HUES6 (cell line): ENCODE measurements at regions not wholly inside any gene's neighbourhood (a gene's known extent, or its start where the extent isn't known, plus 50 kb on each side); places are given as distances from the start of the nearest gene placed in this dataset.
"Not testable (repeated sequence)": the region's sequence is repeated elsewhere in the genome, so short reads cannot be mapped to it uniquely, and the experiment has no call there.

Experiments used
- H3K27ac ChIP-seq: 2 replicates; pipeline ENCODE4 v1.7.0; 2013; ENCODE audit warnings: low read depth, mild to moderate bottlenecking, low read length, inconsistent platforms
- H3K27me3 ChIP-seq: 2 replicates; pipeline ENCODE4 v1.6.1; 2013; ENCODE audit warnings: low read length; ENCODE audit not compliant: control insufficient read depth, insufficient read depth
- H3K36me3 ChIP-seq: 2 replicates; pipeline ENCODE4 v1.6.1; 2013; ENCODE audit warnings: low read length; ENCODE audit not compliant: control insufficient read depth, insufficient read depth
- H3K4me1 ChIP-seq: 2 replicates; pipeline ENCODE4 v1.6.1; 2013; ENCODE audit warnings: low read length; ENCODE audit not compliant: control insufficient read depth, insufficient read depth
- H3K4me3 ChIP-seq: 2 replicates; pipeline ENCODE4 v1.5.1; 2013; ENCODE audit warnings: low read depth, low read length
- H3K9ac ChIP-seq: one replicate; pipeline ENCODE4 v1.6.1; 2013; ENCODE audit warnings: mild to moderate bottlenecking, low read length
- H3K9me3 ChIP-seq: 2 replicates; pipeline ENCODE4 v1.6.1; 2013; ENCODE audit warnings: low read depth, low read length; ENCODE audit not compliant: control insufficient read depth, insufficient read depth

DNA sequence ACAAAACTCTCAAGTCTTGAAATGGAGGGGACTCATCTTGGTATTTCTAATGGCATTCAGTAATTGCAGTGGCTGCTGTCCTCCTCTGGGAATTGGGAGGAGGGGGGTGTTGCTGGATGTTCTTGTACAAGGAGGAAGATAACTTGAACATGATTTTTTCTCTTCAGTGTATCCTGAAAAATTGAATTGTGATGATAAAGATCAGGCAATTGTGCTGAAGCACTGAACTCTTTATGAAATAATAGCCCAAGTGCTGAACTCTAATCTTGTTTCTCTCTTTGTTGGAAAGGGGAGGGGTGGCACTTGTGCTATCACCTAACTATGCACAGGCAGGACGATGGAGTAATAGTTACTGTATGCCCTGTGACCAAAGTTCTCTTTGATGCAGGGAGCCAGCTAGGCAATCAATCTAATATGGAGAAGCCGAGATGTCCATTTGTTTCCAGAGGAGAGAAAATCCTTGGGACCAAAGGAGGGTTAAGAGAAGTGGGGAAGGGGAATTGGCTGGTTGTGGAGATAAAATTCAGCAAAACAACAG is 68.1 kb upstream of the ATP2C1 start:
- no peak overlapping the region for H3K4me3 ChIP-seq
- no peak overlapping the region for H3K27ac ChIP-seq
- H3K9me3 ChIP-seq, result no peaks in the 10 kb centered on the region
- peaks cover 11% of the 10 kb centered on the region for H3K4me1 ChIP-seq
- no peaks in the 10 kb centered on the region for H3K27me3 ChIP-seq
- no peak overlapping the region for H3K9ac ChIP-seq
- no peaks in the 10 kb centered on the region for H3K36me3 ChIP-seq

DNA sequence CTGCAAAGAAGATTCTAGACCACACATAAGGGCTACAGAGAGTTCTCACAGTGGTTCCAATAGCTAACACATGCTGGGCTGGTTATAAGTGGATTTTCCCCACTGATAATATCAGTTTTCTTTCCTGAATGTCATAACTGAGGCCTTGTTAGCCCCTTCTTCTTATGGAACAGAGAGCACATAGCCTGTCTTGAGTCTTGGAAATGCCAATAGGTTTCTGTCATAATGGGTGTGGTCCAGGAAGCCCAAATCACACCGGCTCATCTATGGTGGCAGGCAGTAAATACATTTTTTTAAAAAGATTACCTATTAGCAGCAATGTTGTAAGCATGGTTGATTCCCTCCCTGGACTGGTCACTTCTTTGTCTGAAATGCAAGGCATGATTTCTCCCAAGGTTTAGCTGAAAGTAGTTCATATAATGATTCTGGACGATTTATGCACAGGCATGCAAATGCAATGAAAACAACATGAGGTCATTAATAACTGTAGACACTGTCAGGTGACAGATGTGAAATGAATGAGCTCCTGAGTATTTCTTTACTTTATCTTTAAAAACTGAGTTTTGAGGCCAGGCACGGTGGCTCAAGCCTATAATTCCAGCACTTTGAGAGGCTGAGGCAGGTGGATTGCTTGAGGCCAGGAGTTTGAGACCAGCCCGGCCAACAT is 67.2 kb upstream of the ATP2C1 start:
- peaks cover 14% of the 10 kb centered on the region for H3K4me1 ChIP-seq
- no peaks in the 10 kb centered on the region for H3K9me3 ChIP-seq
- no peak overlapping the region for H3K27ac ChIP-seq
- no peaks in the 10 kb centered on the region for H3K27me3 ChIP-seq
- H3K9ac ChIP-seq, result no peak overlapping the region
- H3K36me3 ChIP-seq, result no peaks in the 10 kb centered on the region
- H3K4me3 ChIP-seq, result no peak overlapping the region

DNA sequence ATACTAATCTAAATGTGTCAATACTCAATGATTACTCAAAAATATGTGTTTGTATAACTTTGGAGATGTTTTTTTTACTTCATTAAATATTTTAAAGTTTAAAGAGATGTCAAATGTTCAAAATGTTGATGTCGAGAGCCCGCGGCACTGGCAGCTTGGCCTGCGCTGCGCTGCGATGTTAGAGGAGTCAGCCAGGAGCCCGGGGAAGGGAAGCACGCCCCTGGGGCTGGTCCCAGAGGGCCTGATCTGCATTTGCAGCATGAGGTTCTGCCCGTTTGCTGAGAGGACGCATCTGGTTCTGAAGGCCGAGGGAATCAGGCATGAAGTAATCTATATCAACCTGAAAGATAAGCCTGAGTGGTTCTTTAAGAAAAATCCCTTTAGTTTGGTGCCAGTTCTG is 66.4 kb upstream of the ATP2C1 start:
- H3K9me3 ChIP-seq, result no peaks in the 10 kb centered on the region

DNA sequence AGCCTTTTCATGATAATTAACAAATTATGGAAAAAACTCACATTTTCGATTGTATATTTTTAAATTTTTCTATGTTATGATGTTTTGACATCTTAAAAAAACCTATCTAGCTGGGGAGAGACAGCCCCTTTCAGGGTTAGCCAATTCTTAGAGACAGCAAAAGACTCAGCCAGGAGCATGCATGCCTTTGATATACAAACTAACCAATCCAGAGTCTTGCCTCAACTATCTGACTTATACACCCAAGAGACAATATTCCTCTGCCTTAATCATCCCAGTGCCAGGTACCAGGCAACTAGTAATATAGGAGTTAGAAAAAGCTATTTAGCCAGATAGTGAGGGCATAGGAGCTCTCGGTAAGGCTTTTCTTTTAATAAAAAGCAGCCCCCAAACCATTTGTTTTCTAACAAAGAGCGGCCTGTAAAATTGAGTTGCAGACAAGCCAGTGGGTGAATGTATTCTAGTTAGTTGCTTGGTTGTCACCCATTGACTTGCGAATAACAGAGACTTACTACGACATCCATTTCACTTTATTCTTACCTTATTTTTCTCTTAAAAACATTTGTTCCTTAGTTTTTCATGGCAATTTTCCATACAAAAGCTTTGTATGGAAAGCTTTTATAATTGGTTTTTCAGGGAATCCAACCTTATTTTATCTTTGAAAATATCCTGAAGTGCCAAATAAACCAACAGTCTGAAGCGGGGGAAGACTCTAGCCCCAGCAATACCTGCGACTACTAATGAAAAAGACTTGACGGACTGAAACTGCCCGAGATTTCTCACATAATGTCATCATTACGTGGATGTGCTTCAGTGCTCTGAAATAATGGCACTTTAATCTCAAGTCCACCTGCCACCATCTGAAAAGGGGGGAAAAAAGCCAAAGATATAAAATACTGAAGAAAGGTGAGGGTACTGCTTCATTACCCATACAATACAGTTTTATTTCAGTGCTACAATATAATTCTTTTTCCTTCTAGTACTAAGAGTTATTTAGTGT is 64.6 kb upstream of the ATP2C1 start:
- Histone ChIP-seq H3K27ac (no peak overlapping the region), H3K4me1 (peaks cover 17% of the 10 kb centered on the region), H3K27me3 (no peaks in the 10 kb centered on the region), H3K9me3 (no peaks in the 10 kb centered on the region), H3K4me3 (no peak overlapping the region), H3K36me3 (no peaks in the 10 kb centered on the region), H3K9ac (no peak overlapping the region)

More for the DNA sequence above, 66.4 kb upstream of the ATP2C1 start:
- no peaks in the 10 kb centered on the region for H3K36me3 ChIP-seq
- no peak overlapping the region for H3K9ac ChIP-seq
- H3K27ac ChIP-seq, result no peak overlapping the region
- no peak overlapping the region for H3K4me3 ChIP-seq
- H3K27me3 ChIP-seq, result no peaks in the 10 kb centered on the region
- H3K4me1 ChIP-seq, result peaks cover 17% of the 10 kb centered on the region

DNA sequence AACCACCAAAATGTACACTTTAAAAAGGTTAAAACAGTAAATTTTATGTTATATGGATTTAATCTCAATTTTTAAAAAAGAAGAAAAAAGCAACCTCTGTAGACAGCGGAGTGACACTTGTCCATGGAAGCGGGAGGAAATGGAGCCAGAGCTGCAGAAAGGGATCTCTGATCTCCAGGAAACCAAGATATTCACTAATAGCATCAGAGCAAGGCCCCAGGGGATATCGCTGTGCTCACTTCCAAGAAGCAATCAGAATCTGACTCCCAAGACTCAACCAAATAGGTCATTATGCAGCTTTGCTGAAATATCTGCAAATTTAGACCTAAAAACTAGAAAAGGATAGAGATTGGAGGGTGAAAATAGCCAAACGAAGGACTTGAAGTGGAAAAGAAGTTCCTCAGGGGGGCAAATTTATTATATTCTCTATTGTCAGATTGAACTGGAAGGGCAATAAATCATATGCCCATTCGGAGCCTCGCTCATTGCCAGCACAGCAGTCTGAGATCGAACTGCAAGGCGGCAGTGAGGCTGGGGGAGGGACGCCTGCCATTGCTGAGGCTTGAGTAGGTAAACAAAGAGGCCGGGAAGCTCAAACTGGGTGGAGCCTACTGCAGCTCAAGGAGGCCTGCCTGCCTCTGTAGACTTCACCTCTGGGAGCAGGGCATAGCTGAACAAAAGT is 62.0 kb upstream of the ATP2C1 start:
- H3K27me3 ChIP-seq, result no peaks in the 10 kb centered on the region
- no peak overlapping the region for H3K27ac ChIP-seq
- no peaks in the 10 kb centered on the region for H3K9me3 ChIP-seq
- H3K9ac ChIP-seq, result no peak overlapping the region
- H3K36me3 ChIP-seq, result no peaks in the 10 kb centered on the region
- peaks cover 17% of the 10 kb centered on the region for H3K4me1 ChIP-seq
- peak overlapping the region; percentile 32; the same call in 1 of the 2 replicates for H3K4me3 ChIP-seq

DNA sequence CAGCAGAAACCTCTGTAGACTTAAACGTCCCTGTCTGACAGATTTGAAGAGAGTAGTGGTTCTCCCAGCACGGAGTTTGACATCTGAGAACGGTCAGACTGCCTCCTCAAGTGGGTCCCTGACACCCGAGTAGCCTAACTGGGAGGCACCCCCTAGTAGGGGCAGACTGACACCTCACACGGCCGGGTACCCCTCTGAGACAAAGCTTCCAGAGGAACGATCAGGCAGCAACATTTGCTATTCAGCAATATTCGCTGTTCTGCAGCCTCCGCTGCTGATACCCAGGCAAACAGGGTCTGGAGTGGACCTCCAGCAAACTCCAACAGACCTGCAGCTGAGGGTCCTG is 61.5 kb upstream of the ATP2C1 start:
- H3K36me3 ChIP-seq, H3K27me3 ChIP-seq, H3K4me3 ChIP-seq, H3K27ac ChIP-seq, H3K9ac ChIP-seq, H3K9me3 ChIP-seq: not testable (repeated sequence)
- H3K4me1 ChIP-seq, result peaks cover 17% of the 10 kb centered on the region

DNA sequence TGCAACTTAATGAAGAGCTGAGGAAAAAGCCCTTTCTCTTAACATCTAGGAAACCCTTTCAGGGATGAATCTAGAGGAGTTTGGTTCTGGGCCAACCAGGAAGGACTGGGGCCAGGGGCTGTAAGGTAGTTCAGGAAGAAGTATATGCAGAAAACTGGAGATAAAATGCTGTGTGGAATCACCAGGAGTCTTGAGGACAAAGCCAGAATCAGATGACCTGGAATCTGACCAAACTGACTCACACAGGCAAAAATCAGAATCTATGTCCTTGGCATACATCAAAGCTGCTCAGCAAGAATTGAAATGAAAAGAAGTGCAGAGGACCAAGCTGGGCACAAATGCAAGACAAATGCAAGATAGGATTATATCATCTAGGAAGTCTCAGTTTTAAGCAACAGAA is 59.4 kb upstream of the ATP2C1 start:
- Histone ChIP-seq H3K27me3 (no peaks in the 10 kb centered on the region), H3K36me3 (no peaks in the 10 kb centered on the region), H3K9me3 (no peaks in the 10 kb centered on the region), H3K4me3 (no peak overlapping the region), H3K9ac (no peak overlapping the region), H3K27ac (no peak overlapping the region), H3K4me1 (peaks cover 20% of the 10 kb centered on the region)

DNA sequence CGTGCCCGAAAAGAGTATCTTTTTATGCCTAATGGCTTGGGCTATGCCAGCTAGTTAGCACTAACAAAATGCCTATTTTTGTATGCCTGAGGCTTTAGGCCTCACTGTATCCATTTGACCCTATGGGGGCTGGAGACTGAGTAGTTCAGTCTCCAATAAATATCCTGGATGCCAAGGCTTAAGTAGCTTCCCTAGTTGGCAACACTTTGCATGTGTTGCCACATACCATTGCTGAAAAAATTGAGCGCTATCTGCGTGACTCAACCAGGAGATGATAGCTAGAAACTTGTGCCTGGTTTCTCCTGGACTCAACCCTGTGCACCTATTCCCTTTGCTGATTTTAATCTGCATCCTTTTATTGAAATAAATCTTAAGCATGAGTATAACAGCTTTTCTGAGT is 58.4 kb upstream of the ATP2C1 start:
- Histone ChIP-seq H3K9ac (no peak overlapping the region), H3K9me3 (no peaks in the 10 kb centered on the region), H3K4me3 (no peak overlapping the region), H3K36me3 (no peaks in the 10 kb centered on the region), H3K4me1 (peaks cover 25% of the 10 kb centered on the region), H3K27ac (no peak overlapping the region), H3K27me3 (no peaks in the 10 kb centered on the region)

DNA sequence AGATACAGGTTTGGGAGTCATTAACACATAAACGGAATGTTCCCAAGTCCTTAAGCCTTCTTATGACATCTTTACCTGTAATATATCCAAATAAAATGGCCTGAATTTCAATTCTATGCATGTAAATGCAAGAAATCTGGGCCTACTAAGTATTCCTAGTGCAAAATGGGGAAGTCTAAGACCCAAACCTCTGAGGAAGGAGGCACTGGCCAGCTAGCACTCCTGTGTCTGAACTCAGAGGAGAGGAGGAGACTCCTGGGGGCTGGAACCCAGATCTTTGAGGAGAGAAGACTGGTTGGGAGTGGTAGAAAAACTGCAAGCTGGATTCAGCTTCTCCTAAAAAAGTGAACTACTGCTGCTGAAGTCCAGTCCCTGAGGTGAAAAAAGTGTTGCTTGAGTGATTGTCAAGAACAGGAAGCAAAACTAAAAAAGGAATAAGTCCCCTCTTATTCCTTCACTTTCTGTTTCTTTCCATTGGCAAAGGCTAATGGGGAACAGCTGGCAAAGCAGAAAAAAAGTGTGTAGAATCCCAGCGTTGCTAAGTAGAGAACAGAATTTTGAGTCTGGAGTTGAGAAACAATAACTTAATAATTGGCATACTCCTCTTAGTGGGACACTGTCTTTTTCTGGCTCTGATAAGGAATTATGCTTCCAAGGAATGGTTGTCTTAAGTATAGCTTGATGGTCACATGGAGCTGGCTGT is 54.8 kb upstream of the ATP2C1 start:
- Histone ChIP-seq H3K4me3 (no peak overlapping the region; the same call in 1 of the 2 replicates), H3K4me1 (peaks cover 22% of the 10 kb centered on the region), H3K27ac (no peak overlapping the region), H3K36me3 (no peaks in the 10 kb centered on the region), H3K9me3 (no peaks in the 10 kb centered on the region), H3K27me3 (no peaks in the 10 kb centered on the region), H3K9ac (no peak overlapping the region)

DNA sequence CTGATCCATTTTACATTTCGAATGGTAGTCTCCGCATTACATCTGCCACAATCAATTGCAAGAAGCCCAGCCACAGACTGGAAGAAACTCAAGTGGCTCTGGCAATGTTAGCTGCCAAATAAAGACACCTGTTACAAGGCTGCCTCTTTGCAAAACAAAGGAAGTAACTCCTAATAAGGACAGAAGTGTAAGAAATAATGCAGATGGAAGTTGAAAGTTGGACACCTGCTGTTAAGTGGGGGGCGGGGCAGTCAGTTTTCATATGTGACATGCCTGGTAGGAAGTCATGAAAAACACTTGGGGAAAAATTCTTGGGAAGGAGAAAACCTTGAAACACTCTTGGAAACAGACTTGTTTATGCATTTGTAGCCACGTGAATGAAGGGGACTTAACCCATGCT is 54.1 kb upstream of the ATP2C1 start:
- Histone ChIP-seq H3K9ac (no peak overlapping the region), H3K27me3 (no peaks in the 10 kb centered on the region), H3K9me3 (no peaks in the 10 kb centered on the region), H3K36me3 (no peaks in the 10 kb centered on the region), H3K4me3 (peak overlapping the region; percentile 6; the same call in 1 of the 2 replicates), H3K4me1 (peaks cover 22% of the 10 kb centered on the region), H3K27ac (peak overlapping the region; percentile 66; the same call in 1 of the 2 replicates)
